8988T (cell line): ENCODE measurements at regions not wholly inside any gene's neighbourhood (a gene's known extent, or its start where the extent isn't known, plus 50 kb on each side); places are given as distances from the start of the nearest gene placed in this dataset.

Experiments used
- DNase-seq: peaks from one replicate; pipeline ENCODE4 v3.0.0; 2011

- no peak for DNase-seq
Measured at GRCh38 chr9:26735160-26735559, 157.4 kb downstream of the CAAP1 start.

DNA sequence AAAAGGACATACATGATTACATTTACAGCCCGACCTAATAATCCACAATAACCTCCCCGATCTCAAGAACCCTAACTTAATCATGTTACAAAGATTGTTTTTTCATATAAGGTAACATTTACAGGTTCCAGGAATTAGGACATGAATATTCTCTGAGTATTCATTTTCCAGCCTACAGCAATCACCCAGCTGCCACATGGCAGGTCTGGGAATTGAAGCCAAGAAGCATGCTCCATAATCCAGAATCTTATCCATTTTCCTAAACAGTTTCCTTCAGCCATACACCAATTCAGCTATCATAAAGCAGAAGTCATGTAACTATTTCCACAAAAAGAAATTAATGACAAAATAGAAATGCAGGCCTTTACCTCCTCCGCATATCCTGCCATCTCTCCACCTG, 163.4 kb downstream of the CAAP1 start:
- no peak for DNase-seq

GRCh38 chr9:26727471-26727870, 165.1 kb downstream of the CAAP1 start:
- DNase-seq, result no peak

GRCh38 chr9:26725573-26725972, 167.0 kb downstream of the CAAP1 start:
- DNase-seq, result no peak

GRCh38 chr9:26723486-26723885, 169.1 kb downstream of the CAAP1 start:
- no peak for DNase-seq

- DNase-seq, result no peak
Measured at GRCh38 chr9:26722755-26723154, 169.8 kb downstream of the CAAP1 start.

DNA sequence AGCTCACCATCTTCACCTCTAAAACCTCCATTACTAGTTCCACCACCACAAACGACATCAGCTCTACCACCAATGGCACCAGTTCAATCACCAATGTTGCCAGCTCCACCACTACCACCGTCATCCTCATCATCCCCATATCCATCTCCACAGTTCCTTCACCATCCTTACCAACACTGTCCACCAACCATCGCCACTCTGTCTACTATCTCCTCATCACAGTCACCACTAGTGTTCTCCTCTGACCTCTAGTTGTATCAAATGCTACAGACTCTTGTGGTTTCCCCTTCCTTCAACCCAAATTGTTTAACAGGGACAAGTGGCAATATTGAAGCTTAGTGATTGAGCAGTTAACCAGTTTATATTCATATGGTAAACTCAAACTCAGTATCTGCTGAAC, 182.6 kb downstream of the CAAP1 start:
- DNase-seq, result no peak

DNA sequence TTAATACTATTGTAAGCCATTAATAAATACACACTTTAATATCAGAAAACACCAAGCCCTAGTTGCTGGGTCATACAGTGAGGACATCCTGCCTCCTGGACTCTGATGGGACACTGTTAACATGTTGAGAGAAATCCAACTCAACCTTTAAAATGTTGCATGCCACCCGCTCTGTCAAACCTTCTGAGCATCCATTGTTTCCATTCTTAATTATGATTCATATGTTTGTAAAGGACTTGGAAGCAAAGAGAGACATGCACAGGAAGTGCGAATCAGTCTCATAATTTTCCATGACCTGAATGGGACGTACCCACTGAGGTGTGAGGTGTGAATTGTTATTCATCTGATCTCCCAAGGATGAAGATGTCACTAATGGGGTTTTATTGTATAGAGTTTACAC, 186.4 kb downstream of the CAAP1 start:
- DNase-seq, result no peak

GRCh38 chr9:26695298-26695622, 197.3 kb downstream of the CAAP1 start:
- DNase-seq, result no peak

DNA sequence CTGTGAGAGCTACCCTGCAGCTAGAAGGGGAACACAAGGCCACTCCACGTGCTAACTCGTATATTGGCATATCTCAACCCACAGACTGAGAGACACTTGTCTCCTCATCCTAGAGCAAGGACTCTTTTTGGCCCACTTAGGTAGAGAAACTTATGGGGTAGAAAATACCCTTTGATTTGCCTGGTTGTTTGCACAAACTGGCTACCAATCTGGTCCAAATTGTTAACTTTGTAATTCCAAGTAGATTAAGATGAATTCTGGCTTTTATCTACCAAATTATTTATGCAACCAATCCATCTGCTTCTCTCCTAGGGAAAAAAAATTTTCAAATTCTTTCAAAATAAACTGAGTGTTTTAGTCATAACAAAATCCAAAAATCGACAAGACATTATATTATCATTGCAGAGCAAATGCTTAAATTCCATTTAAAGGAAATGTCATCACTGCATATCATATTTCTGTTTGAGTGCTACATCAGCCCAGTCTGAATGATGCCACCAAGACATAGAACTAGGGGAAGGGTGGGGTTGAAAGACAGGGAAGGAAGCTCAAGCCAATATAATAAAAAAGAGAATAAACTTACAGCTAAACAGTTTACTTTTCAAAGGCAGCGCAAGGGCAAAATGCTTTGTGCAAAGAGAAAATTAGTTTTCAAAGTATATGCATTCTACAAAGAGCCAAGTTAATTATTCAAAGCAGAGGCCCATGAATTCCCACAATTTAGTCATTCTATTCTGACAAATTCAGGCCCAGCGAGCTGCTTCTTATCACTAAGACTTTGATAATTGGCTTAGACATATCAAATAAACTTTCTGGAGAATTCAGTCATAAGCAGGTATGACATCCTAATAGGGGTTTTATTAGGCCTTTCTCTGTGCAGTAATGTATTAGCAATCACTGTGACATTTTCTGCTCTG, 198.0 kb downstream of the CAAP1 start:
- DNase-seq, result no peak

DNA sequence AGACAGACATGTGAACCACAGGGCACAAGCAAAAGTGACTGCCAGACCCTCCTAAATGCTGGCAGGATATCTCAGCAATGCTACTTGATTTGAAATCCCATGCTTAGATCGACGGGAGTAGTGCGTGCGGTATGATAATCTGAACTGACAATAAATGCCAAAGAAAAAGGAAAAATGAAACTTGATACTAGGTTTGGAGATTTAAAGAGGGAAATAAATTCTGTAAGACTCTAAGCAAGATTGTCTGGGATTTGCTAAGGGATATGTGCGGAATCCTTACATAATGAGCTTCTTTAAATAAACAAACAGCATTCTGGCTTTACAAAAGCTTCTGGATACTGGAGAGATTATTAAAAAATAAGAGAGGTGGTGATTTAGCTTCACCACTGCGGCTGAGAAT, 203.6 kb downstream of the CAAP1 start:
- DNase-seq, result no peak

GRCh38 chr9:26687421-26687820, 205.2 kb downstream of the CAAP1 start:
- no peak for DNase-seq

DNA sequence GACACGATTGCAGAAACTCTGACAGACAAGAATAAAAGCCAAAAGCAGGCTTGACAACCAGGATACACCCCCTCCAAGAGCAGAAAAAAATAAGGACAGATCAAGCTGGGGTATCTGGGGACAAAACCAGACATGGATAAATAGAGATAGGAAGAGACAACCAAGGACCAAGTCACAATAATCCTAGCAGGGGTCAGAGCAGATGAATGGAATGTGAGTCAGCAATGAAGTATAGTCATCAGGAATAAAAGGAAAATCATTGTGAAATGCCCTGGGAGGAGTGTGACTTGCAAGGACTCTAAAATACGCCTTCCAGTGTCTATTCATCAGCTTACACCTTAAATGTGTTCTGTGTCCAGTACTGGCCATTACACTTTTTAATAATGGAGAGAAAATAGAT, 206.8 kb downstream of the CAAP1 start:
- no peak for DNase-seq

GRCh38 chr9:26684029-26684428, 208.6 kb downstream of the CAAP1 start:
- DNase-seq, result no peak

- DNase-seq, result no peak
Measured at GRCh38 chr9:26682796-26683496, 209.7 kb downstream of the CAAP1 start.

DNA sequence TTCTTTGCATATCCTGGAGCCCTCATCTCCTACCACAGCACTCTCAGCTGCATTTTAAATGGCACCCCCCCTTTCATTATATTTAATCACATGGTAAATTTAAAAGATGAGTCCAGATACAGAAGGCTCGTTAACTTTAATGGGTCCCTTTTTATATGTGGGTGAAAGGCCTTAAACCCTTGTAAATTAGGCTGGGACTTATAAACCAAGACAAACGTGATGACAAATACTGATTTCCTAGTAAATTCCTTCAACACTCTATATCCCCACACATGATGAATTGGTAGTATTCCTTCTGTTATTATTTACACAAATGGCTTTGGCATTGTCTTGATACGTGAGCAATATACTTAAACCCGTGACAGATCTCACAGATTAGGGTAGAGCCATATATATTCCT, 210.6 kb downstream of the CAAP1 start:
- no peak for DNase-seq

DNA sequence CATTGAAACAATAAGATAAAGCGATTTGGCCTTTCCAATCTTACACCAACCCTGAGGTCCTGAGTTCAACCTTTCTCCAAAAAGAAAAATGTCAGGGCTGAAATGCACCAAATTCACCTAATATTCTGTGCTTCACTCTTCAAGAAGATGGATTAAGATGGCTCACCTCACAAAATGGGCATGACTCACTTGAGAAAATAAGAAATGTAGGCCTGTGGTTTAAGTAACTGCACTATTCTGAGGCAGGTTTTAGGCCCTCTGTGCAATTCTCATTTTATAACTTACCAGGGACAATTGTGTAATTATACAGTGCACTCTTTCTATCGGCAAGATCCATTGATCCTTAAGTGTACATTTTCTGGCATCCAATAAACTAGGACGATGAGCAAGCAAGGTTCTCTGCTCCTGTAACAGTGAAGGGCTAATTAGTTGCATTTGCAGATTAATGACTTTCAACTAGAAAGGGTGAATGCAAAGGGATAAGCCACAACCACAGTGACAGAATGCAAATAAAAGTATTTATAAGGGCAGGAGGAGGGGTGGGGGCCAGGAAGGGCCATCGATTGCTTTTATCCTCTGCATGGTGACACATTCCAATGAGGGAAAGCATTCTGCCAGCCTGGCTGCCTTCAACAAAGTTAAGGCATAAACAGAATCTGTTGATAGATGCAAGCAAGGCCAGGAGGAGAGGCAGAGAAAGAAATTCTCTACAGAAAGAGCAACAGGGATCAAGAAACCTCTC, 214.5 kb downstream of the CAAP1 start:
- no peak for DNase-seq

- DNase-seq, result no peak
Measured at GRCh38 chr9:26675035-26675434, 217.6 kb downstream of the CAAP1 start.

DNA sequence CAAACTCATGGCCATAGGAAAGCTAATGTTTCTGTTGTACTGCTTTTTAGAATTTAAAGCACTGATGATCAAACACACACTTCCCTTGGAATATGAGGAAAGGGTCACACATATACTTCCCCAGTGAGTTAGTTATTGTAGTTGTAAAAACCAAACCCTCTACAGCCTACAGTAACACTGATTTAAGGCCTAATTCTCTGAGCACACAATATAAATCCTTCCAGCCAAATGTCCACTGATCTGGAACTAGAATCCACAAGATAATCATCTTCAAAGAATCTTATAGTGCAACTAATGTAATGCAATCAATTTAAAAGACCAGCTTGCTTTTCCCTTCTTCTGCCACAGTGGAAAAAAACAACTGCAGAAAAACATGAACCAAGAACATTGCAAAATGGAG, 219.3 kb downstream of the CAAP1 start:
- DNase-seq, result no peak

- no peak for DNase-seq
Measured at GRCh38 chr9:26669701-26670670, 222.6 kb downstream of the CAAP1 start.

DNA sequence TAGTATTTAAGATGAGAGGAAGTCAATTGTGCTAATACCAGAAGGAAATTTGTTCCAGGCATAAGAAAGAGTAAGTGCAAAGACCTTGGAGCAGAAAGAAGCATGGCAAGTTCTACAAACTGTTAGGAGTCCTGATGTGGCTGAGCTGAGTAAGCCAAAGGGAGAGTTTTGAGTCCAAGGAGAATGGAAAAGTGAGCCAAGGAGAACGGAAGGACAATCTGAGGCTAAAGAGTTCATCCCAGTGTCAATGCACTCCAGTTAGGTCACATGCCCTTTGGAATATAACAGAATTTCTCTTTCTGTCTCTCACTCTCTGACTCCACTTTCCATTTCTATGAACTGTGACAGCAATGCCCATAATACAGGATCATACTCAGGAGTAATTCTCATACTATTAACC, 224.7 kb downstream of the CAAP1 start:
- no peak for DNase-seq

GRCh38 chr9:26665666-26666065, 226.9 kb downstream of the CAAP1 start:
- no peak for DNase-seq
